ENCODE measurements at regions not wholly inside any gene's neighbourhood (a gene's known extent, or its start where the extent isn't known, plus 50 kb on each side); places are given as distances from the start of the nearest gene placed in this dataset.

- TF ChIP-seq POLR2A (IDR thresholded peaks at IDR 0.05), result no peak
- TF ChIP-seq CTCF (IDR thresholded peaks at IDR 0.05), result no peak
These were observed 1524.4 kb upstream of the SEL1L start for GRCh38 chr14:83058068-83058467.
